Osteoblast (primary cell): ENCODE measurements at regions not wholly inside any gene's neighbourhood (a gene's known extent, or its start where the extent isn't known, plus 50 kb on each side); places are given as distances from the start of the nearest gene placed in this dataset.

Source experiments
- DNase-seq: peaks from one replicate; pipeline ENCODE4 v3.0.0; 2011; ENCODE audit warnings: low spot score, mixed read lengths; ENCODE audit not compliant: insufficient read length; ENCODE audit errors: missing footprints
- H2AFZ ChIP-seq: 2 replicates; pipeline ENCODE4 v1.6.0; 2011; ENCODE audit warnings: mild to moderate bottlenecking, low read length
- H3K27ac ChIP-seq: 2 replicates; pipeline ENCODE4 v1.5.1; 2011; ENCODE audit warnings: mild to moderate bottlenecking, low read depth, low read length, moderate library complexity
- H3K27me3 ChIP-seq: 2 replicates; pipeline ENCODE4 v1.6.0; 2012; ENCODE audit warnings: mild to moderate bottlenecking, control low read depth, inconsistent platforms, low read length, moderate library complexity; ENCODE audit not compliant: insufficient read depth
- H3K36me3 ChIP-seq: 2 replicates; pipeline ENCODE4 v1.5.1; 2011; ENCODE audit warnings: mild to moderate bottlenecking, low read length, control low read depth, moderate library complexity; ENCODE audit not compliant: insufficient read depth
- H3K4me1 ChIP-seq: 2 replicates; pipeline ENCODE4 v1.5.1; 2011; ENCODE audit warnings: mild to moderate bottlenecking, low read length, control low read depth, moderate library complexity; ENCODE audit not compliant: insufficient read depth
- H3K4me2 ChIP-seq: 2 replicates; pipeline ENCODE4 v1.6.0; 2011; ENCODE audit warnings: mild to moderate bottlenecking, low read length; ENCODE audit not compliant: insufficient read depth
- H3K4me3 ChIP-seq: fragments of 200-600 bp; sonication (generic); 3 replicates; pipeline ENCODE4 v1.5.1; 2012; ENCODE audit warnings: mild to moderate bottlenecking, low read length, inconsistent platforms; ENCODE audit not compliant: insufficient read depth
- H3K79me2 ChIP-seq: 2 replicates; pipeline ENCODE4 v1.6.0; 2012; ENCODE audit warnings: mild to moderate bottlenecking, low read length, control low read depth, inconsistent platforms; ENCODE audit not compliant: insufficient read depth
- H3K9me3 ChIP-seq: 2 replicates; pipeline ENCODE4 v1.5.1; 2011; ENCODE audit warnings: low read depth, low read length, control low read depth
- H4K20me1 ChIP-seq: 2 replicates; pipeline ENCODE4 v1.6.0; 2012; ENCODE audit warnings: mild to moderate bottlenecking, low read length, control low read depth; ENCODE audit not compliant: insufficient read depth
- TF ChIP-seq, protein P1 (sequence below): IDR thresholded peaks from 2 replicates; pipeline ENCODE4 v1.5.1; 2011; ENCODE audit warnings: mild to moderate bottlenecking, low read depth, low read length, moderate library complexity; ENCODE audit errors: extremely low read depth

GRCh38 chr2:18151237-18151636, 272.8 kb downstream of the KCNS3 start:
- no peaks in the 10 kb centered on the region for H4K20me1 ChIP-seq
- no peak for DNase-seq
- H3K4me1 ChIP-seq, result no peaks in the 10 kb centered on the region
- no peaks in the 10 kb centered on the region for H3K79me2 ChIP-seq
- no peak overlapping the region for H2AFZ ChIP-seq
- H3K27ac ChIP-seq, result no peak overlapping the region
- H3K27me3 ChIP-seq, result peaks cover 4% of the 10 kb centered on the region
- H3K36me3 ChIP-seq, result no peaks in the 10 kb centered on the region
- TF ChIP-seq, protein P1, sequence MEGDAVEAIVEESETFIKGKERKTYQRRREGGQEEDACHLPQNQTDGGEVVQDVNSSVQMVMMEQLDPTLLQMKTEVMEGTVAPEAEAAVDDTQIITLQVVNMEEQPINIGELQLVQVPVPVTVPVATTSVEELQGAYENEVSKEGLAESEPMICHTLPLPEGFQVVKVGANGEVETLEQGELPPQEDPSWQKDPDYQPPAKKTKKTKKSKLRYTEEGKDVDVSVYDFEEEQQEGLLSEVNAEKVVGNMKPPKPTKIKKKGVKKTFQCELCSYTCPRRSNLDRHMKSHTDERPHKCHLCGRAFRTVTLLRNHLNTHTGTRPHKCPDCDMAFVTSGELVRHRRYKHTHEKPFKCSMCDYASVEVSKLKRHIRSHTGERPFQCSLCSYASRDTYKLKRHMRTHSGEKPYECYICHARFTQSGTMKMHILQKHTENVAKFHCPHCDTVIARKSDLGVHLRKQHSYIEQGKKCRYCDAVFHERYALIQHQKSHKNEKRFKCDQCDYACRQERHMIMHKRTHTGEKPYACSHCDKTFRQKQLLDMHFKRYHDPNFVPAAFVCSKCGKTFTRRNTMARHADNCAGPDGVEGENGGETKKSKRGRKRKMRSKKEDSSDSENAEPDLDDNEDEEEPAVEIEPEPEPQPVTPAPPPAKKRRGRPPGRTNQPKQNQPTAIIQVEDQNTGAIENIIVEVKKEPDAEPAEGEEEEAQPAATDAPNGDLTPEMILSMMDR, result no peak
- no peaks in the 10 kb centered on the region for H3K9me3 ChIP-seq
- no peak overlapping the region for H3K4me2 ChIP-seq
- no peak overlapping the region for H3K4me3 ChIP-seq

- H3K4me2 ChIP-seq, result no peak overlapping the region
- no peaks in the 10 kb centered on the region for H4K20me1 ChIP-seq
- no peaks in the 10 kb centered on the region for H3K9me3 ChIP-seq
- H3K79me2 ChIP-seq, result no peaks in the 10 kb centered on the region
- no peak overlapping the region for H3K27ac ChIP-seq
- peaks cover 4% of the 10 kb centered on the region for H3K27me3 ChIP-seq
- peak; percentile 77 for DNase-seq
- H3K4me3 ChIP-seq, result no peak overlapping the region
- TF ChIP-seq, protein P1, result peak; percentile 77
- no peaks in the 10 kb centered on the region for H3K36me3 ChIP-seq
- no peaks in the 10 kb centered on the region for H3K4me1 ChIP-seq
- H2AFZ ChIP-seq, result no peak overlapping the region
These were observed 271.3 kb downstream of the KCNS3 start for GRCh38 chr2:18149660-18150246.

- peak overlapping the region; percentile 18 for H3K4me2 ChIP-seq
- H3K9me3 ChIP-seq, result no peaks in the 10 kb centered on the region
- peak overlapping the region; percentile 47 for H2AFZ ChIP-seq
- no peak overlapping the region for H3K4me3 ChIP-seq
- no peaks in the 10 kb centered on the region for H4K20me1 ChIP-seq
- no peaks in the 10 kb centered on the region for H3K4me1 ChIP-seq
- no peak overlapping the region for H3K27ac ChIP-seq
- TF ChIP-seq, protein P1, result no peak
- H3K27me3 ChIP-seq, result no peaks in the 10 kb centered on the region
- DNase-seq, result no peak
- no peaks in the 10 kb centered on the region for H3K36me3 ChIP-seq
- no peaks in the 10 kb centered on the region for H3K79me2 ChIP-seq
These were observed 258.5 kb downstream of the KCNS3 start for GRCh38 chr2:18136881-18137475.

DNA sequence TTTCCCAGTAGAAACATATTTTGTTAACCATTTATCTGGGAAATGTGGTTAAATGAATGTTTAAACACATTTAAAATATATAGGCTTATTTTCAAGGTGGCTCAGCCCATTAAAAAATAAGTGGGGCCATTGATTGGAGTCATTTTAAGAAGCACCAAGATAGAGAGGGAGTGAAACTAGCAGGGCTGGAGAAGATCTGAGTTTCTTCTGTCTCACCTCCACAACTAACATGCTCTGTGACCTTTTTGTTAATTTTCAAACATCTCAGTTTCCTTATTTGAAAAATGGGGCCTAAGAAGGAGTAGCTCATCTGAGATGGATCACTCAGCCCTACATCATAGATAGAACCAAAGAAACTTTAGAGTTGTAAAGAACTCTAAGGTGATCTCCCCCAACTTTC, 254.8 kb downstream of the KCNS3 start:
- Histone ChIP-seq H3K4me1 (no peaks in the 10 kb centered on the region), H3K27me3 (peaks cover 2% of the 10 kb centered on the region), H3K36me3 (no peaks in the 10 kb centered on the region), H3K4me3 (no peak overlapping the region), H3K79me2 (no peaks in the 10 kb centered on the region), H2AFZ (no peak overlapping the region), H3K27ac (no peak overlapping the region), H3K9me3 (no peaks in the 10 kb centered on the region), H3K4me2 (no peak overlapping the region), H4K20me1 (no peaks in the 10 kb centered on the region)
- no peak for DNase-seq
- TF ChIP-seq, protein P1, result no peak
